ENCODE measurements at regions not wholly inside any gene's neighbourhood (a gene's known extent, or its start where the extent isn't known, plus 50 kb on each side); places are given as distances from the start of the nearest gene placed in this dataset.

- no peaks in the 10 kb centered on the region for H3K9me3 ChIP-seq (ENCODE audit: insufficient read depth, low read depth, low read length)
- H3K4me3 ChIP-seq (ENCODE audit: low read length, poor library complexity, severe bottlenecking) = no peak overlapping the region
- H3K9ac ChIP-seq (ENCODE audit: low read depth, low read length, poor library complexity, severe bottlenecking) = no peak overlapping the region
- TF ChIP-seq EZH2phosphoT487 (IDR thresholded peaks at IDR 0.05; ENCODE audit: borderline replicate concordance) (no peak), CTCF (conservative IDR thresholded peaks at IDR 0.05; ENCODE audit: low read length) (no peak)
- no peak overlapping the region for H3K4me2 ChIP-seq (ENCODE audit: low read depth, low read length, poor library complexity, severe bottlenecking)
- no peaks in the 10 kb centered on the region for H3K9me2 ChIP-seq (replicated peaks; ENCODE audit: low read depth, low read length)
- no peaks in the 10 kb centered on the region for H3K4me1 ChIP-seq (ENCODE audit: insufficient read depth, low read length, poor library complexity, severe bottlenecking)
- H2AFZ ChIP-seq (ENCODE audit: low read length) = no peak overlapping the region
- no peaks in the 10 kb centered on the region for H3K27me3 ChIP-seq (ENCODE audit: insufficient read depth, low read length, poor library complexity, severe bottlenecking)
- H3F3A ChIP-seq (ENCODE audit: low read depth) = no peaks in the 10 kb centered on the region
- H4K20me1 ChIP-seq (ENCODE audit: insufficient read depth, low read length, poor library complexity, severe bottlenecking) = no peaks in the 10 kb centered on the region
- no peaks in the 10 kb centered on the region for H3K36me3 ChIP-seq (ENCODE audit: insufficient read depth, low read length)
- no peaks in the 10 kb centered on the region for H3K79me2 ChIP-seq (ENCODE audit: insufficient read depth, low read length)
Measured at GRCh38 chr7:41445432-41445831, 257.5 kb downstream of the INHBA start.

DNA sequence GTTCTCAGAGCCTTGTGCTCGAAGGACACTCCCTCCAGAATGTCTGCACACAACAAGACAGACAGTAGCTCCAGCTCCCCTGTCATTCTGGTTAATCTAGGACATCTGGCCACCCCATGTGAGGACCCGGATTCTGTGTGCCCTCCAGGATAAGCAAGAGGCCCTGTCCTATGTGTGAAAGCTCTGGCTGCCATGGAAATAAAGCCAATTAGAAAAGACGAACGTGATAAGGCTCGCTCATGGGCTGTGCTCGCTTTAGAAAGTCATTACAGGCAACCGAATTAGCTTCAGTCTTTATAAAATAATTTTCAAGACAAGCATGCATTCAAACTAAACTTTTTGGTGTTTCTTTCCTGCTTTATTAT lies 263.4 kb downstream of the INHBA start:
- Histone ChIP-seq H3K79me2 (ENCODE audit: insufficient read depth, low read length) (no peaks in the 10 kb centered on the region), H3K9me3 (ENCODE audit: insufficient read depth, low read depth, low read length) (0 out of 2 replicates have a peak, but pooled peaks cover under 1% of the 10 kb centered on the region), H3K4me3 (ENCODE audit: low read length, poor library complexity, severe bottlenecking) (no peak overlapping the region), H3K4me1 (ENCODE audit: insufficient read depth, low read length, poor library complexity, severe bottlenecking) (no peaks in the 10 kb centered on the region), H3F3A (ENCODE audit: low read depth) (no peaks in the 10 kb centered on the region), H3K36me3 (ENCODE audit: insufficient read depth, low read length) (no peaks in the 10 kb centered on the region), H3K9ac (ENCODE audit: low read depth, low read length, poor library complexity, severe bottlenecking) (no peak overlapping the region), H4K20me1 (ENCODE audit: insufficient read depth, low read length, poor library complexity, severe bottlenecking) (no peaks in the 10 kb centered on the region), H3K4me2 (ENCODE audit: low read depth, low read length, poor library complexity, severe bottlenecking) (no peak overlapping the region), H3K27me3 (ENCODE audit: insufficient read depth, low read length, poor library complexity, severe bottlenecking) (no peaks in the 10 kb centered on the region), H3K9me2 (replicated peaks; ENCODE audit: low read depth, low read length) (no peaks in the 10 kb centered on the region), H2AFZ (ENCODE audit: low read length) (no peak overlapping the region)
- TF ChIP-seq EZH2phosphoT487 (IDR thresholded peaks at IDR 0.05; ENCODE audit: borderline replicate concordance) (no peak), CTCF (conservative IDR thresholded peaks at IDR 0.05; ENCODE audit: low read length) (no peak)

GRCh38 chr7:41438705-41439514 lies 264.0 kb downstream of the INHBA start:
- Histone ChIP-seq H2AFZ (ENCODE audit: low read length) (no peak overlapping the region), H4K20me1 (ENCODE audit: insufficient read depth, low read length, poor library complexity, severe bottlenecking) (no peaks in the 10 kb centered on the region), H3K27me3 (ENCODE audit: insufficient read depth, low read length, poor library complexity, severe bottlenecking) (no peaks in the 10 kb centered on the region), H3K4me3 (ENCODE audit: low read length, poor library complexity, severe bottlenecking) (no peak overlapping the region), H3K9me2 (replicated peaks; ENCODE audit: low read depth, low read length) (no peaks in the 10 kb centered on the region), H3K4me1 (ENCODE audit: insufficient read depth, low read length, poor library complexity, severe bottlenecking) (no peaks in the 10 kb centered on the region), H3K36me3 (ENCODE audit: insufficient read depth, low read length) (no peaks in the 10 kb centered on the region), H3K9me3 (ENCODE audit: insufficient read depth, low read depth, low read length) (0 out of 2 replicates have a peak, but pooled peaks cover 2% of the 10 kb centered on the region), H3K9ac (ENCODE audit: low read depth, low read length, poor library complexity, severe bottlenecking) (no peak overlapping the region), H3F3A (ENCODE audit: low read depth) (no peaks in the 10 kb centered on the region), H3K79me2 (ENCODE audit: insufficient read depth, low read length) (no peaks in the 10 kb centered on the region), H3K4me2 (ENCODE audit: low read depth, low read length, poor library complexity, severe bottlenecking) (no peak overlapping the region)
- TF ChIP-seq EZH2phosphoT487 (IDR thresholded peaks at IDR 0.05; ENCODE audit: borderline replicate concordance) = no peak
- no peak for TF ChIP-seq CTCF (conservative IDR thresholded peaks at IDR 0.05; ENCODE audit: low read length)
